Progenitor cell of endocrine pancreas (in vitro differentiated cells): ENCODE measurements at regions not wholly inside any gene's neighbourhood (a gene's known extent, or its start where the extent isn't known, plus 50 kb on each side); places are given as distances from the start of the nearest gene placed in this dataset.

ENCODE experiments used
- DNase-seq: peaks from one replicate; pipeline ENCODE4 v3.0.0; 2021; ENCODE audit warnings: low spot score; ENCODE audit not compliant: unreplicated experiment
- H3K27ac Mint-ChIP-seq: 2 replicates; pipeline ENCODE4 v1.8.0; 2021; ENCODE audit warnings: mild to moderate bottlenecking, moderate library complexity, mixed read lengths
- H3K27me3 Mint-ChIP-seq: 2 replicates; pipeline ENCODE4 v1.8.0; 2021; ENCODE audit warnings: mixed read lengths
- H3K36me3 Mint-ChIP-seq: 2 replicates; pipeline ENCODE4 v1.8.0; 2022; ENCODE audit warnings: mixed read lengths; ENCODE audit not compliant: insufficient read depth
- H3K4me1 Mint-ChIP-seq: 2 replicates; pipeline ENCODE4 v1.8.0; 2021; ENCODE audit warnings: low read depth, mixed read lengths
- H3K4me3 Mint-ChIP-seq: 2 replicates; pipeline ENCODE4 v1.8.0; 2021; ENCODE audit warnings: low read depth, mild to moderate bottlenecking, moderate library complexity, mixed read lengths
- H3K9me3 Mint-ChIP-seq: 2 replicates; pipeline ENCODE4 v1.8.0; 2021; ENCODE audit warnings: low read depth, mixed read lengths
- TF ChIP-seq, protein P1 (sequence below): fragments of 200-600 bp; sonication (generic); IDR thresholded peaks from one replicate; pipeline ENCODE4 v1.5.0; 2021; ENCODE audit warnings: antibody characterized with exemption, mild to moderate bottlenecking; ENCODE audit not compliant: unreplicated experiment

DNA sequence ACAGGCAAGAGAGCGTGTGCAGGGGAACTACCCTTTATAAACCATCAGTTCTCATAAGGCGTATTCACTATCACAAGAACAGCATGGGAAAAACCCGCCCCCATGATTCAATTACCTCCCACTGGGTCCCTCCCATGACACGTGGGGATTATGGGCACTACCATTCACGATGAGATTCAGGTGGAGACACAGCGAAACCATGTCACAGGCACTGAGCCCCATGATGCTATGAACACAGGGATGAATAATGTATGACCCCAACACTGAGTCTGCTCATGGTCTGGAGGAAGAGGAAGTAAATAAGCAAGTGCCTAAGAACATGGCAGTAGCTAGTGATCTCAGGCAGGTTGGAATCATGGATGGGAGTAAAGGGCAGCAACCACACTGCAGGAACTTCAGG, 281.0 kb upstream of the ZNF462 start:
- Mint-ChIP-seq H3K4me1 (peaks cover 2% of the 10 kb centered on the region), H3K4me3 (no peak overlapping the region), H3K36me3 (no peaks in the 10 kb centered on the region), H3K27me3 (no peaks in the 10 kb centered on the region), H3K9me3 (no peaks in the 10 kb centered on the region), H3K27ac (no peak overlapping the region)
- TF ChIP-seq, protein P1, sequence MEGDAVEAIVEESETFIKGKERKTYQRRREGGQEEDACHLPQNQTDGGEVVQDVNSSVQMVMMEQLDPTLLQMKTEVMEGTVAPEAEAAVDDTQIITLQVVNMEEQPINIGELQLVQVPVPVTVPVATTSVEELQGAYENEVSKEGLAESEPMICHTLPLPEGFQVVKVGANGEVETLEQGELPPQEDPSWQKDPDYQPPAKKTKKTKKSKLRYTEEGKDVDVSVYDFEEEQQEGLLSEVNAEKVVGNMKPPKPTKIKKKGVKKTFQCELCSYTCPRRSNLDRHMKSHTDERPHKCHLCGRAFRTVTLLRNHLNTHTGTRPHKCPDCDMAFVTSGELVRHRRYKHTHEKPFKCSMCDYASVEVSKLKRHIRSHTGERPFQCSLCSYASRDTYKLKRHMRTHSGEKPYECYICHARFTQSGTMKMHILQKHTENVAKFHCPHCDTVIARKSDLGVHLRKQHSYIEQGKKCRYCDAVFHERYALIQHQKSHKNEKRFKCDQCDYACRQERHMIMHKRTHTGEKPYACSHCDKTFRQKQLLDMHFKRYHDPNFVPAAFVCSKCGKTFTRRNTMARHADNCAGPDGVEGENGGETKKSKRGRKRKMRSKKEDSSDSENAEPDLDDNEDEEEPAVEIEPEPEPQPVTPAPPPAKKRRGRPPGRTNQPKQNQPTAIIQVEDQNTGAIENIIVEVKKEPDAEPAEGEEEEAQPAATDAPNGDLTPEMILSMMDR = no peak
- DNase-seq = no peak

DNA sequence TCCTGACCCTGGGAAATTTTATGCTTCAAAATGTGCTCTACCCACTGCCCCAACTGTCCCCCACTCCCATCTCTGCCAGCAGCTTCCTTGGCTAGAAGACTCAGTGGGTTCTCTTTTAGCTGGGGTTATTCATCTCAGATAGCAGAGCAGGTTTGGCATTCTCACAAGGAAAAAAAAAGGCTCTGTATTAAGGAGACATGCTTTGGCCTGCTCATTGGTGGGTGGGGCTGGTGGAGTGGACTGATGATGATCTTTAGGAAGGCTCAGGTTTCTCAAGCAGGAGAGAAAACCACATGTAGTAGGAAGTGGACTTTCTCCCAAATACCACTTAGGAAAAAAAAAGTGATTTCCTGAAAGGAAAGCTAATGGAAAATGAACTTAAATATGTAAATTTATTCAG, 279.2 kb upstream of the ZNF462 start:
- Mint-ChIP-seq H3K9me3 (no peaks in the 10 kb centered on the region), H3K4me3 (no peak overlapping the region), H3K27me3 (no peaks in the 10 kb centered on the region), H3K36me3 (no peaks in the 10 kb centered on the region), H3K4me1 (peaks cover 2% of the 10 kb centered on the region), H3K27ac (no peak overlapping the region)
- no peak for DNase-seq
- TF ChIP-seq, protein P1 = no peak

DNA sequence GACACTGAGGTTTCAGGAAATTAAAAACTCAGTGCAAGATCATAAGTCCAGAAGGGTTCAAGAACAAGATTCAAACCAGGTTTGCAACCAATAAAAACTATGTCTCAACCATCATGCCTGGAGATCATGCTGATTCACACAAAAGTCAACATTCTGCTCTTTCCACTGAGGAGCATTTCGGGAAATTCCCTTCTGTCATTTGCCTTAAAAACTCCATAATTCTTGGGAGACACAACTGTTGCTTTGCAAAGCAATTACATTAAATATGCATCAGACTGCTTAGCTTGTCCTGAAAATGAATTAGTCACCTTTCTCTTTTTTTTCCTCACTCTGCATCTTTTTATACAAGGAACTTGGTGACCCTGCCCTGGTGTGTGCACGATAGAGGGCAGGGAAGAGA, 275.9 kb upstream of the ZNF462 start:
- TF ChIP-seq, protein P1 = no peak
- Mint-ChIP-seq H3K27me3 (no peaks in the 10 kb centered on the region), H3K4me3 (no peak overlapping the region), H3K36me3 (no peaks in the 10 kb centered on the region), H3K9me3 (no peaks in the 10 kb centered on the region), H3K27ac (no peak overlapping the region), H3K4me1 (peaks cover 2% of the 10 kb centered on the region)
- DNase-seq = no peak

DNA sequence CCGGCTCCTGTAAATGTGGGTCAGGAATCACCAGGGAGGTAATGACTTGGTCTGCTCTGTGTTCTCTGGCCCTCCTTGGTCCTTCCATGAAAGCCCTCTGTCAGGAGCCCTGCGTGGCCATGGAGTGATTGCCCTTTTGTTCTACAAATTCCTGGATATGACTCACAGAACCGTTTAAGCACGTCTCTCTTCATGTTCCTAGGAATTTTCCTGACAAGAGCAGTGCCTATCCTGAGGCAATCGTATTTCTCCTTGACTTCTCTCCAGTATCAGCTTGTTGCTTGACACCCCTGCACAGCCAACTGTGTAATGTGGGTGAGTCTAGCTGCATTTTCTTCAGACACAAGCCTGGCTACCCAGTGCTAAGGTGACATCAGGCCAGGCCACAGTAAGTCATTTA, 274.3 kb upstream of the ZNF462 start:
- Mint-ChIP-seq H3K4me1 (no peaks in the 10 kb centered on the region), H3K27me3 (no peaks in the 10 kb centered on the region), H3K36me3 (no peaks in the 10 kb centered on the region), H3K9me3 (no peaks in the 10 kb centered on the region), H3K27ac (no peak overlapping the region), H3K4me3 (no peak overlapping the region)
- DNase-seq = no peak
- TF ChIP-seq, protein P1 = no peak

DNA sequence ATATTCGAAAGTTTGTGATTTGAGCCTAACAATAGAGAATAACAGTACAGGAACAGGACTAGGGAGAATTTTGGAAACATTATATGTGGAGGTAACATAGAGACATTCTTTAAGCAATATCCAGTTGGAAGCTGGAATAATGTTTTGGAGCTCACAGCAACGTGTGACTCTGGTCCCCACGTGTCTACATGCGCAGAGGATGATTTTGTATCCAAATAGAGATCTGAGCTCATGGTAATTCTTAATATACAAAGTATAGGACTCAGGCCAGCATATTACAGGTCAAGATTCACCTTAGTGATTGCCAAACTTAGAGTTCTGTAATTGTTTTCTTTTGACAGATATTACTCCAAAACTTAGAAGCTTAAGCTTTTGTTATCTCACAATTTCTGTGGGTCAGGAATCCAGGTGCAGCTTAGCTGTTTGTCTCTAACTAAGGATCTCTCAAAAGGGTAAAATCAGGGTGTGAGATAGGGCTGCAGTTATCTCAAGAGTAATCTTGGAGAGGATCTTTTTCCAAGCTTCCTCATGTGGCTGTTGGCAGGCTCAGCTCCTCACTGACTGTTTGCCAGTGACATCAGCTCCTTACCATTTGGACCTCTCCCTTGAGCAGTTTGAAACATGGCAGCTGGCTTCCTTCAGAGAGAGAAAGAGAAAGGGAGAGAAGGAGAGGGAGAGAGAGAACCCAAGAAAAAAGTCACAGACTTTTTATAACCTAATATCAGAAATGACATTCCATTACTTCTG, 272.0 kb upstream of the ZNF462 start:
- no peaks in the 10 kb centered on the region for H3K9me3 Mint-ChIP-seq
- DNase-seq = no peak
- TF ChIP-seq, protein P1 = no peak
- H3K27me3 Mint-ChIP-seq = no peaks in the 10 kb centered on the region
- H3K4me1 Mint-ChIP-seq = no peaks in the 10 kb centered on the region
- no peaks in the 10 kb centered on the region for H3K36me3 Mint-ChIP-seq
- no peak overlapping the region for H3K27ac Mint-ChIP-seq
- no peak overlapping the region for H3K4me3 Mint-ChIP-seq
